Vagina (tissue), 2 donors: ENCODE measurements at regions not wholly inside any gene's neighbourhood (a gene's known extent, or its start where the extent isn't known, plus 50 kb on each side); places are given as distances from the start of the nearest gene placed in this dataset.

Experiments used
- CTCF ChIP-seq, 3 experiments: fragments of 450-650 bp in 2 of 3; fragments of 200-600 bp in 1 of 3; sonication (generic) in 1 of 3; IDR thresholded peaks; one replicate each; pipeline ENCODE4 v1.5.1; 2017 to 2019; ENCODE audit warnings: antibody characterized with exemption in 3 of 3, mild to moderate bottlenecking in 2 of 3, moderate library complexity in 2 of 3
- POLR2A ChIP-seq, 2 donors: fragments of 450-650 bp; IDR thresholded peaks; one replicate each; pipeline ENCODE4 v1.6.1; 2017; ENCODE audit warnings: antibody characterized with exemption in 2 of 2, mild to moderate bottlenecking in 2 of 2, moderate library complexity in 2 of 2
- POLR2AphosphoS5 ChIP-seq, 2 donors: sonication (generic); formaldehyde crosslinking; IDR thresholded peaks; one replicate each; pipeline ENCODE4 v1.9.0; 2017; ENCODE audit warnings: antibody characterized with exemption in 2 of 2, mild to moderate bottlenecking in 2 of 2, low read depth in 1 of 2; ENCODE audit not compliant: insufficient read depth in 1 of 2

GRCh38 chr2:225177098-225177497 is 134.8 kb upstream of the DOCK10 start:
- no peak for TF ChIP-seq POLR2AphosphoS5 (IDR thresholded peaks at IDR 0.05; ENCODE audit: insufficient read depth in 1 of 2, low read depth in 1 of 2)
- no peak for TF ChIP-seq CTCF (IDR thresholded peaks at IDR 0.05)
- TF ChIP-seq POLR2A (IDR thresholded peaks at IDR 0.05) = no peak
